HL-60 (cell line): ENCODE measurements at regions not wholly inside any gene's neighbourhood (a gene's known extent, or its start where the extent isn't known, plus 50 kb on each side); places are given as distances from the start of the nearest gene placed in this dataset.

Experiments
- DNase-seq, 2 experiments: peaks; one replicate each; pipeline ENCODE4 v3.0.0-alpha.2; 2010 to 2020; ENCODE audit warnings: low read depth in 1 of 2, low spot score in 1 of 2
- H3K27ac ChIP-seq: fragments of 250-450 bp; sonication (Bioruptor Pico); replicated peaks from 2 replicates; pipeline ENCODE4 v1.5.1; 2020; ENCODE audit warnings: mild to moderate bottlenecking, moderate library complexity
- H3K27me3 ChIP-seq: fragments of 250-450 bp; sonication (Bioruptor Pico); 2 replicates; pipeline ENCODE4 v1.5.1; 2021; ENCODE audit warnings: mild to moderate bottlenecking, moderate library complexity; ENCODE audit not compliant: insufficient read depth, poor library complexity, severe bottlenecking
- H3K4me3 ChIP-seq: replicated peaks from 2 replicates; pipeline ENCODE4 v1.5.1; 2011; ENCODE audit warnings: mild to moderate bottlenecking, control low read depth, low read length; ENCODE audit not compliant: insufficient read depth
- GABPA ChIP-seq: IDR thresholded peaks from 2 replicates; pipeline ENCODE4 v1.6.1; 2012; ENCODE audit warnings: low read depth
- POLR2AphosphoS5 ChIP-seq: IDR thresholded peaks from 2 replicates; pipeline ENCODE4 v1.6.1; 2012; ENCODE audit warnings: low read depth
- SPI1 ChIP-seq: IDR thresholded peaks from 2 replicates; pipeline ENCODE4 v1.6.1; 2012; ENCODE audit warnings: low read depth, mild to moderate bottlenecking, borderline replicate concordance
- TF ChIP-seq, protein P1 (sequence below): IDR thresholded peaks from one replicate; pipeline ENCODE4 v1.5.1; 2011; ENCODE audit warnings: low read length, control low read depth, inconsistent platforms; ENCODE audit not compliant: insufficient read depth
- TF ChIP-seq, protein P2 (sequence below): IDR thresholded peaks from 2 replicates; pipeline ENCODE4 v1.6.1; 2012; ENCODE audit warnings: low read depth; ENCODE audit not compliant: insufficient replicate concordance

DNA sequence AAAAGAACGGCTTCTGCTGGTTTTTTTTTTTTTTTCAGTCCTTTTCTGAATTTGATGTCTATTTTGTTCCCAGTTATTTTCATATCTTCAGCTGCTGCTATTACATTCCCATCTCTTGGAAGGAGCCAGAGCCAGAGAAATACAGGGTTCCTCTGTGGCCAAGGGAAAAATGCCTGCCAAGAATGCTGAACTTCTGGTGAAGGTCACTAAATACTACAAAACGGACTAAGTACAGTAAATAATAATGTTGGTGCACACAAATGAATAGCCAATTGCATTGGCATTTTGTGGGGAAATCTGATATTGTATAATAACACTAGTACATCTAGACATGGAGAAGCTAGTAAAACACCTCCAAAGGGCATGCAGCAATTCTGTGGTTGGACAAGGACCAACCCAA is 56.3 kb upstream of the ZEB1 start:
- no peak overlapping the region for H3K4me3 ChIP-seq

DNA sequence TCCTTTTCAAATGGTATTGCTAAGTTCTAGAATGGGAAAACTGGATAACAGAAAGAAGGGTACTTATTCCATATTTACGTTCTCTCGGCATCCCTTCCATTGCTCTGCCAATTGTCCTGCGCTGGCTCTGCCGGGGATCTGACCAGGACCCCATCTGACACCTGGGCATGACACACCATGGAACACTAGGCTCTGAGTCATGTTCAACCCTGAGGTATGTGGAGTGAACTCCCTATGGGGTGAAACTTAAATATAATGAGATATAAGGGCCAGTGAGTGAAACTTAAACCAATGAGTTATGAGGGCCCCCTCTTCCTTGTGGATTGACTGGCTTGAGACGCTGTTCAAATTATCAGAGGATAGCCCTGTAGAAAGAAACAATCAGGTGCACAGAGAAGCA is 55.1 kb upstream of the ZEB1 start:
- TF ChIP-seq POLR2AphosphoS5 (no peak), GABPA (no peak), SPI1 (no peak)
- TF ChIP-seq, protein P1, sequence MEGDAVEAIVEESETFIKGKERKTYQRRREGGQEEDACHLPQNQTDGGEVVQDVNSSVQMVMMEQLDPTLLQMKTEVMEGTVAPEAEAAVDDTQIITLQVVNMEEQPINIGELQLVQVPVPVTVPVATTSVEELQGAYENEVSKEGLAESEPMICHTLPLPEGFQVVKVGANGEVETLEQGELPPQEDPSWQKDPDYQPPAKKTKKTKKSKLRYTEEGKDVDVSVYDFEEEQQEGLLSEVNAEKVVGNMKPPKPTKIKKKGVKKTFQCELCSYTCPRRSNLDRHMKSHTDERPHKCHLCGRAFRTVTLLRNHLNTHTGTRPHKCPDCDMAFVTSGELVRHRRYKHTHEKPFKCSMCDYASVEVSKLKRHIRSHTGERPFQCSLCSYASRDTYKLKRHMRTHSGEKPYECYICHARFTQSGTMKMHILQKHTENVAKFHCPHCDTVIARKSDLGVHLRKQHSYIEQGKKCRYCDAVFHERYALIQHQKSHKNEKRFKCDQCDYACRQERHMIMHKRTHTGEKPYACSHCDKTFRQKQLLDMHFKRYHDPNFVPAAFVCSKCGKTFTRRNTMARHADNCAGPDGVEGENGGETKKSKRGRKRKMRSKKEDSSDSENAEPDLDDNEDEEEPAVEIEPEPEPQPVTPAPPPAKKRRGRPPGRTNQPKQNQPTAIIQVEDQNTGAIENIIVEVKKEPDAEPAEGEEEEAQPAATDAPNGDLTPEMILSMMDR: no peak
- TF ChIP-seq, protein P2, sequence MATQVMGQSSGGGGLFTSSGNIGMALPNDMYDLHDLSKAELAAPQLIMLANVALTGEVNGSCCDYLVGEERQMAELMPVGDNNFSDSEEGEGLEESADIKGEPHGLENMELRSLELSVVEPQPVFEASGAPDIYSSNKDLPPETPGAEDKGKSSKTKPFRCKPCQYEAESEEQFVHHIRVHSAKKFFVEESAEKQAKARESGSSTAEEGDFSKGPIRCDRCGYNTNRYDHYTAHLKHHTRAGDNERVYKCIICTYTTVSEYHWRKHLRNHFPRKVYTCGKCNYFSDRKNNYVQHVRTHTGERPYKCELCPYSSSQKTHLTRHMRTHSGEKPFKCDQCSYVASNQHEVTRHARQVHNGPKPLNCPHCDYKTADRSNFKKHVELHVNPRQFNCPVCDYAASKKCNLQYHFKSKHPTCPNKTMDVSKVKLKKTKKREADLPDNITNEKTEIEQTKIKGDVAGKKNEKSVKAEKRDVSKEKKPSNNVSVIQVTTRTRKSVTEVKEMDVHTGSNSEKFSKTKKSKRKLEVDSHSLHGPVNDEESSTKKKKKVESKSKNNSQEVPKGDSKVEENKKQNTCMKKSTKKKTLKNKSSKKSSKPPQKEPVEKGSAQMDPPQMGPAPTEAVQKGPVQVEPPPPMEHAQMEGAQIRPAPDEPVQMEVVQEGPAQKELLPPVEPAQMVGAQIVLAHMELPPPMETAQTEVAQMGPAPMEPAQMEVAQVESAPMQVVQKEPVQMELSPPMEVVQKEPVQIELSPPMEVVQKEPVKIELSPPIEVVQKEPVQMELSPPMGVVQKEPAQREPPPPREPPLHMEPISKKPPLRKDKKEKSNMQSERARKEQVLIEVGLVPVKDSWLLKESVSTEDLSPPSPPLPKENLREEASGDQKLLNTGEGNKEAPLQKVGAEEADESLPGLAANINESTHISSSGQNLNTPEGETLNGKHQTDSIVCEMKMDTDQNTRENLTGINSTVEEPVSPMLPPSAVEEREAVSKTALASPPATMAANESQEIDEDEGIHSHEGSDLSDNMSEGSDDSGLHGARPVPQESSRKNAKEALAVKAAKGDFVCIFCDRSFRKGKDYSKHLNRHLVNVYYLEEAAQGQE: no peak
- DNase-seq: no peak
- H3K27me3 ChIP-seq: no peaks in the 10 kb centered on the region
- H3K4me3 ChIP-seq: no peak overlapping the region
- H3K27ac ChIP-seq: no peak overlapping the region

More for the DNA sequence above, 56.3 kb upstream of the ZEB1 start:
- H3K27ac ChIP-seq: no peak overlapping the region
- H3K27me3 ChIP-seq: no peaks in the 10 kb centered on the region
- no peak for DNase-seq
- TF ChIP-seq POLR2AphosphoS5: no peak
- TF ChIP-seq, protein P1: no peak
- no peak for TF ChIP-seq SPI1
- TF ChIP-seq, protein P2: no peak
- TF ChIP-seq GABPA: no peak

DNA sequence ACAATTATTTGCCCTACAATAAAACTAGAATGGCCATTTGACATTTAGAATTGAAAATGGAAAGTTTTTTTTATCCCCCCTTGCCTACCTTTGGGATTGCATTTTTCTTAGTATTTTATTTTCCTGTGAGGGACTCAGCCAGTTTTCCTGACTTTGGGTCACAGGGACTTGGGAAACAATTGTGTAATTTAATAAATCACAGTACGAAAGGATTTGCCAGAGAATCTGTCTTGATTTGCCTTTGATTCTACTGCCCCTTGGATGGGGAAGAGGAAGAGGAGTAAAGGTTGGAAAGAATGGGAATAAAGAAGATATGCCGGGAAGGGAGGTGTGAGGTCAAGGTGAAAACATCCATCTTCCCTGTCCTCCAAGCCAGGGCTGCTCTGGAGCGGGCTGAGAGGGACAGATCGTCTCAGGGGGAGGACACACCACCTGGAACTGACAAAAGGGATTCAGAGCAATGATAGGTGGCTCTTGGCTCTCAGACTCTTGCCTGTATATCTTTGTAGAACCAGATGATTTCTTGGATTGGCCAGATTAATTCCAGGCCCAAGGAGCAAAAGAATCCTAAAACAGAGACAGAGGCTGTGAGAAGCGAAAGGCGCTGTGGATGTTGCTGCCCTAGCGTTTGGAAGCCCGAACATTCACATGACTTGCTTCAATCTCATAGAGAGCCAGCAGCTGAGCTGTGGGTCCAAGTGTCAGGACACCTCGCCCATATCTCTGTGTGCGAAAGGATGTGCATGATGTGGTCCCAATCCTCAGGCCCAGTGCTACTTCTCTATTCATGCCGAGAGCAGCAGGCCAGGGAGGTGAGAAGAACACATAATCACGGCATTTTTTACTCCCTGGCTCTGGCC is 50.3 kb upstream of the ZEB1 start:
- H3K27ac ChIP-seq: no peak overlapping the region

More for the DNA sequence above, 50.3 kb upstream of the ZEB1 start:
- TF ChIP-seq SPI1 (no peak), POLR2AphosphoS5 (no peak), GABPA (no peak)
- TF ChIP-seq, protein P1: no peak
- TF ChIP-seq, protein P2: no peak
- Histone ChIP-seq H3K4me3 (no peak overlapping the region), H3K27me3 (no peaks in the 10 kb centered on the region)
- no peak for DNase-seq
